GM13976 (cell line): ENCODE measurements at regions not wholly inside any gene's neighbourhood (a gene's known extent, or its start where the extent isn't known, plus 50 kb on each side); places are given as distances from the start of the nearest gene placed in this dataset.

Experiments used
- DNase-seq: peaks from one replicate; pipeline ENCODE4 v3.0.0; 2012; ENCODE audit warnings: low spot score
- in situ Hi-C: fragments of 300-500 bp; cut with MboI; formaldehyde crosslinking; loops from one replicate; pipeline ENCODE4 v1.12.0; 2022; ENCODE audit warnings: low sequenced_read_pairs, mixed read lengths, inconsistent platforms; ENCODE audit not compliant: unreplicated experiment
- TF ChIP-seq, protein P1 (sequence below): IDR thresholded peaks from 2 replicates; pipeline ENCODE4 v1.5.1; 2012; ENCODE audit warnings: borderline replicate concordance, mild to moderate bottlenecking; ENCODE audit not compliant: insufficient read depth; ENCODE audit errors: extremely low read depth, missing control alignments, control extremely low read depth

DNA sequence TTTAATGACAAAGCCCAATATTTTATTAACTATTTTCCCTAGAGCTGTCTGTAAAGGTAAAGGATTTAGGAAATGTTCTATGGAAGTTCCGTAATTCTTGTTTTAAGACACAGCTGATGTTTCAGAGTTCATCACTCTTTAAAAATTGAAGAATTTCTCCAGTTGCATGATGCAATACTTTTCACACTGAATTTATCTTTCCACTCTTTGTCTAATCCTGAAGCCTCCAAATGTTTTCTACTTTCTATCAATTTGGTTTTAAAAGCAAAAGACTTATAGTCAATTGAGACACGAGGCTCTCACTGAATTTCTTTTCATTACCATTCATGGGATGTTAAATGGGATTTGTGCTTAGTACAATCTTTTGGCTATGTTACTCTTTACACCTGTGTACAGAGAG is 223.2 kb downstream of the TDRD15 start:
- TF ChIP-seq, protein P1, sequence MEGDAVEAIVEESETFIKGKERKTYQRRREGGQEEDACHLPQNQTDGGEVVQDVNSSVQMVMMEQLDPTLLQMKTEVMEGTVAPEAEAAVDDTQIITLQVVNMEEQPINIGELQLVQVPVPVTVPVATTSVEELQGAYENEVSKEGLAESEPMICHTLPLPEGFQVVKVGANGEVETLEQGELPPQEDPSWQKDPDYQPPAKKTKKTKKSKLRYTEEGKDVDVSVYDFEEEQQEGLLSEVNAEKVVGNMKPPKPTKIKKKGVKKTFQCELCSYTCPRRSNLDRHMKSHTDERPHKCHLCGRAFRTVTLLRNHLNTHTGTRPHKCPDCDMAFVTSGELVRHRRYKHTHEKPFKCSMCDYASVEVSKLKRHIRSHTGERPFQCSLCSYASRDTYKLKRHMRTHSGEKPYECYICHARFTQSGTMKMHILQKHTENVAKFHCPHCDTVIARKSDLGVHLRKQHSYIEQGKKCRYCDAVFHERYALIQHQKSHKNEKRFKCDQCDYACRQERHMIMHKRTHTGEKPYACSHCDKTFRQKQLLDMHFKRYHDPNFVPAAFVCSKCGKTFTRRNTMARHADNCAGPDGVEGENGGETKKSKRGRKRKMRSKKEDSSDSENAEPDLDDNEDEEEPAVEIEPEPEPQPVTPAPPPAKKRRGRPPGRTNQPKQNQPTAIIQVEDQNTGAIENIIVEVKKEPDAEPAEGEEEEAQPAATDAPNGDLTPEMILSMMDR: no peak
- no peak for DNase-seq
- in situ Hi-C loops: no loop called here

DNA sequence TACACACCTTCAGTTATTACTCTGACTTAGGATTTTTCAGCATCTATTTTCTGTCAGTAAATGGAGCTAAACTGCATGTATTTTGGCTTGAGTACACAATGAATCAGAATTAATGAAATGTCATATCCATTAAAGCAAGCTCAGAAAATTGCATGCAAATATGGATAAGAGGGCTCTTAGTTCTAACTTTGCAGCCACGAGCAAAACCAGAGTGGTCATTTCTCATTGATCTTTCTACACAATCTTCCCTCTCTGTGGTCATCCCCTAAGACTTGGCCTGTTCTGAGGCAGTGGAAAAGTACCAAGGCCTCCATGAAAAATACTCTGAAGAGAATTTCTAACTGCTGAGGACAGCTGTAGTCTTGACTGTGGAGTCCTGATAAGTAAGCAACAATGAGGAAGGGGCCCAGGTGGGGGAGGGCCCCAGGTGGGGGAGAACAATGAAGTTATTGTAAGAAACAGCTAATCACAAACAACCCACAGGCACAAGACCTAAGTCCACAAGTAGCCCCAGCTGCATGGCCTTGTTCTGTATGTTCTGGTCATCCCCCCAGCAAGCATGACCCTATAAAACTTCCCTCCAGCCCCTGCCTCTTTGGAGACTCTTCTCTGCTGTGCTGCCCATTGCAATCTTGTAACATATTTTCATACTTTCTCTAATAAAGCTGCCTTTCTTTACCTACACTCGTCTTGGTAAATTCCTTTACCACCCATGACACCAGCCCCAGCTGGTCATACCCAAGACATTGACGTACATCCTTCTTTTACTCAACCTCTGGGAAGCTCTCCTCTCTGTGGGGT is 230.3 kb downstream of the TDRD15 start:
- no peak for DNase-seq

DNA sequence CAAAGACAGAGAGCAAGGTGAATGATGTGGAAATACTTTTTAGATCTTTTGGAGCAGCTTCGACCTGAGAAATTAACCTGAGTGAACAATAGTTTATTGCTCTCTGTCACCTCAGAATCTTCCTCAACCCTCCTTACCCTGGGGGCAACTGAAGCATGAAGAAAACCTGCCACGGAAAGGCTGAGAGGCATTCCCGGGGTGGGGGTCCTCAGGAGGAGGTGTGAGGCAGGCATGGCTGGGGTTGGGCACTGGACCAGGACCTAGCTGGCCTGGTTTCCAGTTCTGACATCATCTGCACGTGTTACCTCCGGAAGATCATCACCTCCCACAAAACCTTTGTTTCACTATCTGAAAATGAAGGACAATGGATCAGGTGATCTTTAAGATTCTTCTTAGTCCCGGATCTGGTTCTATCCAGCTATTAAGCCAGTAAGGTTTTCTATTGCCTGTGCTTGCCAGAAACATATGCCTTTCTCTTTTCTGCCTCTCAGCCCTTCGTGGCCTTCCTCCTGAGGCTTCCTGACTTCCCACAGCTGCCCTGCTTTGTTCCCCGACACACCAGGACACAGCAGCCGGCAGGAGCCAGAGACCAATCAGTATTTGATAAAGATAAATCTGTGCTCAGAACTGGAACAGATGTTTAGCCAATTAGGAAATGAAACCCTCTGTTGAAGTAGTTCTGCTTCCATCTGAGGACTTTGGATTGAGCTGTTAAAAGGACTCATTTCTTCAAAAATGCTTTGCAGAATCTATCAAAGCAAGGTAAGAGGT is 232.5 kb downstream of the TDRD15 start:
- DNase-seq: no peak
- TF ChIP-seq, protein P1: no peak
- in situ Hi-C loops: no loop called here

More for the DNA sequence above, 230.3 kb downstream of the TDRD15 start:
- in situ Hi-C loops: no loop called here
- TF ChIP-seq, protein P1: no peak

DNA sequence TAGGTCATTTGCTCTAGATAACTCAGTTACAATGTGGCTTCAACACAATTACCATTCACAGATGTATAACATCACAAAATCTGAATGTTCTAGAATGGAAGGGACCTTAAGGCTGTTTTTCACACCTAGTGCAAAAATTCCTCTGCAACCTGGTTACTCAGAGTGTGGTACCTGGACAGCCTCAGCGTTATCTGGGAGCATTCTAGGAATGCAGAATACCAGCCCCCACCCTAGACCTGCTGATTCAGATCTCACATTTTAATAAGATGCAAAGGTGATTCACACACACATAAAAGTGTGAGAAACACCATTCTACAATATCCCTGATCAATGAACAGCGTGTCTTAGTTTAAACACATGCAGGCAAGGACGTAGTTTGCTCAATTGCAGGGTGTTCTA is 233.1 kb downstream of the TDRD15 start:
- in situ Hi-C loops: no loop called here
- TF ChIP-seq, protein P1: no peak
- DNase-seq: no peak

DNA sequence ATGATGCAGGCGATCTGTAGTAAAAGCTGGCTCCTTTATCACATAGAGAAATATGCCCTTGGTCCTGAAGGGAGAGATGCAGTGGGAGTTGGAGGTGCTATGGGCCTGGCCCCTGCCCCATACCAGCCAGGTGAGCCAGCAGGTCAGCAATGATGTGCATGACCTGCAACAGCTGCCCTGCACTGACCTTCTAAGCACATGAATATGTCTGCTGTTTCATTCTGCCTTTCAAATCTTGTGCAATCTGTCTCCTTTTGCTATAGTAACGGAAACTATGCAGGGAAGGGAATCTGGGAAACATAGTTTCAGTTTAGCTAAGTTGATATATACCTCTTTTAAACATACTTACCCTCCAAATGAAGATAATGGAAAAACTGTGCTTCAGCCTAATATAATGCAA is 235.2 kb downstream of the TDRD15 start:
- DNase-seq: no peak
- TF ChIP-seq, protein P1: no peak
- in situ Hi-C loops: no loop called here

DNA sequence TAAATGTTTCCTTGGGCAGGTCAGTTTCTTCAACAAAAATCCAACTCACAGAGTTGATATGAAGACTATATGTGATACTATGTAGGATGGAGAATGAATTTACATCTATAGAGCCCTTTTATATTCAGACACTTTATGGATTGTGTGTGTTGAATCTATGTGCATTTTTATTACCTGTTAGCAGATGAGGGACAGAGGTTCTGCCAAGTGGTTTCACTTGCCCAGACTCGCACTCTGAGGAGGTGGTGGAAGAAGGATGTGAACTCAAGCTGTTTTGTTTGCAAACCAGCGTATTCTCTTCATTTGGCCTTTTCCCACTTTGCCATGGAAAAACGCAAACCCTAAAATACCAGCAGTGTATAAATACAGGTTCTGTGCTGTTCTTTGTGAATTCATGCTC is 237.6 kb downstream of the TDRD15 start:
- in situ Hi-C loops: no loop called here
- TF ChIP-seq, protein P1: no peak
- no peak for DNase-seq
